ENCODE measurements at regions not wholly inside any gene's neighbourhood (a gene's known extent, or its start where the extent isn't known, plus 50 kb on each side); places are given as distances from the start of the nearest gene placed in this dataset.

DNA sequence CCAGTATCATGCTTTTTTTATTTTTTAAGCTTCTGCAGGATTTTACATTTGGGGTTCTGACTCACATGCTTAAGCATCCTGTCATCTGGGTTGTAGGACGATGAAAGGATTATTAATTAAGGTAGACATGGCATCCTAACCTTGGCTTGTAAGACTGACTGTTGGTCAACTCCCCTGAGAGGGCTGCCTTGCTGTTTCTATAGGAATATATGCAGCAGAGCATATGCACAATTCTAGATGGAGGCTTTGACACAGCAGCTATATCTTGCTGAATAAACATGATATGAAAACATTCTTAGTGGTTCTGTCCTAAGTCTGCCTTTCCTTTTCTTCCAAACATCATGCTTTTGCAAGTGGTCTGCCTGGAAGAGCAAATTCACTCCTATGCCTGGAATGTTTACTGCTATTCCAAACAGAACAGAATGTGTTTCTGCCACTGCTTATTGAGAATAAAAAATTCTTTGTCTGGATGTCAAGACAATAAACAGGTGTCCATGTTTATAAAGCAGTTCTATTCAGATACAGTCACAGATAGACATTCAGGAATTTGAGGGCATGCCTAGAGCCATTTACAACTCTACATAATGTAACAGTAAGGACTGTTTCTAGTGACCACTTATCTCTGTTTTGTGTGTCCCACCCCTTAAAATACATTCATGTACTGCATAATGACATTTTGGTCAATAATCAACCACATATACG, 166.2 kb upstream of the PPP2R2B start:
- DNase-seq (ENCODE audit: low read depth, low spot score) (no peak), FAIRE-seq (no peak)
- Histone ChIP-seq H3K4me2 (ENCODE audit: control insufficient read depth, extremely low read depth, insufficient read depth, low read depth, low read length) (no peak overlapping the region), H3K9me1 (ENCODE audit: control insufficient read depth, extremely low read depth, insufficient read depth, low read length) (no peaks in the 10 kb centered on the region), H3K27ac (ENCODE audit: control insufficient read depth, insufficient read depth, low read length) (no peak overlapping the region), H3K4me1 (ENCODE audit: control insufficient read depth, extremely low read depth, insufficient read depth, low read length) (no peaks in the 10 kb centered on the region), H3K9ac (ENCODE audit: control insufficient read depth, extremely low read depth, insufficient read depth, low read length) (no peak overlapping the region), H3K9me3 (ENCODE audit: control insufficient read depth, low read depth, low read length) (no peaks in the 10 kb centered on the region), H3K79me2 (ENCODE audit: control insufficient read depth, insufficient read depth, low read length) (no peaks in the 10 kb centered on the region), H3K4me3 (ENCODE audit: control insufficient read depth in 2 of 3, extremely low read depth in 1 of 3, insufficient read depth in 2 of 3, low read depth in 1 of 3, low read length in 3 of 3) (no peak overlapping the region), H3K27me3 (ENCODE audit: control insufficient read depth, extremely low read depth, insufficient read depth, low read length) (no peaks in the 10 kb centered on the region), H3K36me3 (ENCODE audit: control insufficient read depth in 2 of 2, extremely low read depth in 1 of 2, insufficient read depth in 2 of 2, low read length in 2 of 2) (no peaks in the 10 kb centered on the region), H2AFZ (ENCODE audit: control insufficient read depth, low read length) (no peak overlapping the region), H4K20me1 (ENCODE audit: control insufficient read depth, extremely low read depth, insufficient read depth, low read length) (no peaks in the 10 kb centered on the region)
- TF ChIP-seq, protein P1, sequence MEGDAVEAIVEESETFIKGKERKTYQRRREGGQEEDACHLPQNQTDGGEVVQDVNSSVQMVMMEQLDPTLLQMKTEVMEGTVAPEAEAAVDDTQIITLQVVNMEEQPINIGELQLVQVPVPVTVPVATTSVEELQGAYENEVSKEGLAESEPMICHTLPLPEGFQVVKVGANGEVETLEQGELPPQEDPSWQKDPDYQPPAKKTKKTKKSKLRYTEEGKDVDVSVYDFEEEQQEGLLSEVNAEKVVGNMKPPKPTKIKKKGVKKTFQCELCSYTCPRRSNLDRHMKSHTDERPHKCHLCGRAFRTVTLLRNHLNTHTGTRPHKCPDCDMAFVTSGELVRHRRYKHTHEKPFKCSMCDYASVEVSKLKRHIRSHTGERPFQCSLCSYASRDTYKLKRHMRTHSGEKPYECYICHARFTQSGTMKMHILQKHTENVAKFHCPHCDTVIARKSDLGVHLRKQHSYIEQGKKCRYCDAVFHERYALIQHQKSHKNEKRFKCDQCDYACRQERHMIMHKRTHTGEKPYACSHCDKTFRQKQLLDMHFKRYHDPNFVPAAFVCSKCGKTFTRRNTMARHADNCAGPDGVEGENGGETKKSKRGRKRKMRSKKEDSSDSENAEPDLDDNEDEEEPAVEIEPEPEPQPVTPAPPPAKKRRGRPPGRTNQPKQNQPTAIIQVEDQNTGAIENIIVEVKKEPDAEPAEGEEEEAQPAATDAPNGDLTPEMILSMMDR (optimal IDR thresholded peaks at IDR 0.05 in 1 of 3, IDR thresholded peaks at IDR 0.05 in 1 of 3, conservative IDR thresholded peaks at IDR 0.05 in 1 of 3; ENCODE audit: extremely low read depth in 1 of 3, insufficient read depth in 2 of 3, low read length in 3 of 3), result no peak
- TF ChIP-seq EZH2 (IDR thresholded peaks at IDR 0.05; ENCODE audit: low read length), result no peak
- dilution Hi-C loops (cut with MboI; ENCODE audit: extremely low pct_ligation_motif_present, low sequenced_read_pairs), result no loop called here

DNA sequence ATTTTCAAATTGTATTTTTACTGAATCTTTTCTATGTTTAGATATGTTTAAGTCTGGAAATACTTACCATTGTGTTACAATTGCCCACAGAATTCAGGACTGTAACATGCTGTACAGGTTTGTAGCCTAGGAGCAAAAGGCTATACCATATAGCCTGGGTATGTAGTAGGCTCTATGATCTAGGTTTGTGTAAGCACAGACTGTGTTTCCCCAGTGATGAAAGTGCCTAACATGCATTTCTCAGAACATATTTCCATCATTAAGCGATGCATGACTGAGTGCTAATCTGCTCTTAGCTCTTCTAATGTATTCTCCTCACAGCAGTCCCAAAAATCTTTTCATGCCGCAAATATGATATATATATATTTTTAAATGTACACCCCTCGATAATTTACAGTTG, 166.7 kb upstream of the PPP2R2B start:
- dilution Hi-C loops (cut with MboI; ENCODE audit: extremely low pct_ligation_motif_present, low sequenced_read_pairs), result no loop called here
- H3K4me2 ChIP-seq (ENCODE audit: control insufficient read depth, extremely low read depth, insufficient read depth, low read depth, low read length), result no peak overlapping the region
- no peak overlapping the region for H3K9ac ChIP-seq (ENCODE audit: control insufficient read depth, extremely low read depth, insufficient read depth, low read length)
- H3K4me1 ChIP-seq (ENCODE audit: control insufficient read depth, extremely low read depth, insufficient read depth, low read length), result no peaks in the 10 kb centered on the region
- H4K20me1 ChIP-seq (ENCODE audit: control insufficient read depth, extremely low read depth, insufficient read depth, low read length), result no peaks in the 10 kb centered on the region
- no peaks in the 10 kb centered on the region for H3K79me2 ChIP-seq (ENCODE audit: control insufficient read depth, insufficient read depth, low read length)
- H3K27ac ChIP-seq (ENCODE audit: control insufficient read depth, insufficient read depth, low read length), result no peak overlapping the region
- H3K9me3 ChIP-seq (ENCODE audit: control insufficient read depth, low read depth, low read length), result no peaks in the 10 kb centered on the region
- TF ChIP-seq EZH2 (IDR thresholded peaks at IDR 0.05; ENCODE audit: low read length), result no peak
- TF ChIP-seq, protein P1 (optimal IDR thresholded peaks at IDR 0.05 in 1 of 3, IDR thresholded peaks at IDR 0.05 in 1 of 3, conservative IDR thresholded peaks at IDR 0.05 in 1 of 3; ENCODE audit: extremely low read depth in 1 of 3, insufficient read depth in 2 of 3, low read length in 3 of 3), result no peak
- no peaks in the 10 kb centered on the region for H3K27me3 ChIP-seq (ENCODE audit: control insufficient read depth, extremely low read depth, insufficient read depth, low read length)
- no peaks in the 10 kb centered on the region for H3K9me1 ChIP-seq (ENCODE audit: control insufficient read depth, extremely low read depth, insufficient read depth, low read length)
- H3K4me3 ChIP-seq (ENCODE audit: control insufficient read depth in 2 of 3, extremely low read depth in 1 of 3, insufficient read depth in 2 of 3, low read depth in 1 of 3, low read length in 3 of 3), result no peak overlapping the region
- DNase-seq (ENCODE audit: low read depth, low spot score) (no peak), FAIRE-seq (no peak)
- H2AFZ ChIP-seq (ENCODE audit: control insufficient read depth, low read length), result no peak overlapping the region
- H3K36me3 ChIP-seq (ENCODE audit: control insufficient read depth in 2 of 2, extremely low read depth in 1 of 2, insufficient read depth in 2 of 2, low read length in 2 of 2), result no peaks in the 10 kb centered on the region
